H1 (cell line): ENCODE measurements at regions not wholly inside any gene's neighbourhood (a gene's known extent, or its start where the extent isn't known, plus 50 kb on each side); places are given as distances from the start of the nearest gene placed in this dataset.

Source experiments
- CTCF ChIA-PET: fragments of 300-600 bp; sonication (Branson Sonifier 250); formaldehyde crosslinking; loops from one replicate; lab custom pipeline; 2021; ENCODE audit not compliant: partially characterized antibody; lab: Charles Lee
- POLR2A ChIA-PET: fragments of 300-600 bp; sonication (Branson Sonifier 250); formaldehyde crosslinking; loops from one replicate; lab custom pipeline; 2021; ENCODE audit warnings: inconsistent platforms; ENCODE audit not compliant: partially characterized antibody; lab: Charles Lee
- DNase-seq, 2 experiments: peaks; one replicate each; pipeline versions ENCODE4 v3.0.0 to v3.0.0-alpha.2; 2010 to 2022; ENCODE audit warnings: low spot score in 2 of 2, low read depth in 1 of 2, mixed read lengths in 1 of 2
- FAIRE-seq: peaks from 2 replicates; lab custom pipeline; 2011; peaks lifted over from hg19 to GRCh38; lab: Jason Lieb, UNC
- H2AFZ ChIP-seq: 2 replicates; pipeline ENCODE4 v1.8.1; 2012; ENCODE audit warnings: low read length, inconsistent platforms
- H2AK5ac ChIP-seq: 2 replicates; pipeline ENCODE4 v1.6.1; 2013; ENCODE audit warnings: low read depth, low read length
- H2BK120ac ChIP-seq: replicated peaks from 2 replicates; pipeline ENCODE3; 2013; ENCODE audit warnings: low read depth, low read length, inconsistent platforms
- H2BK12ac ChIP-seq: 2 replicates; pipeline ENCODE4 v1.6.1; 2013; ENCODE audit warnings: low read depth, low read length
- H2BK15ac ChIP-seq: 2 replicates; pipeline ENCODE4 v1.6.1; 2013; ENCODE audit warnings: low read length
- H2BK20ac ChIP-seq: 2 replicates; pipeline ENCODE4 v1.6.1; 2013; ENCODE audit warnings: low read length
- H2BK5ac ChIP-seq: 2 replicates; pipeline ENCODE4 v1.6.1; 2013; ENCODE audit warnings: low read depth, low read length
- H3K14ac ChIP-seq: 2 replicates; pipeline ENCODE4 v1.6.1; 2013; ENCODE audit warnings: inconsistent platforms; ENCODE audit not compliant: insufficient read length
- H3K18ac ChIP-seq: 2 replicates; pipeline ENCODE4 v1.6.1; 2013; ENCODE audit warnings: low read length; ENCODE audit errors: extremely low read depth
- H3K23ac ChIP-seq: 2 replicates; pipeline ENCODE4 v1.6.1; 2013; ENCODE audit warnings: inconsistent platforms; ENCODE audit not compliant: insufficient read length
- H3K23me2 ChIP-seq: 2 replicates; pipeline ENCODE4 v1.6.1; 2013; ENCODE audit warnings: low read depth, low read length
- H3K27ac ChIP-seq: 2 replicates; pipeline ENCODE4 v1.6.1; 2011; ENCODE audit warnings: low read depth, low read length, inconsistent platforms
- H3K27me3 ChIP-seq, 4 experiments: replicated peaks in 1 of 4; 1 replicate in 1 of 4; 2 replicates in 3 of 4; pipeline versions ENCODE4 v1.6.1 to v1.8.1; 2011 to 2013; ENCODE audit warnings: low read length in 3 of 4, mild to moderate bottlenecking in 3 of 4, inconsistent platforms in 2 of 4, mixed read lengths in 2 of 4, moderate library complexity in 1 of 4; ENCODE audit not compliant: control insufficient read depth in 3 of 4, insufficient read depth in 3 of 4; ENCODE audit errors: extremely low read depth in 1 of 4
- H3K36me3 ChIP-seq, 4 experiments: 2 replicates each; pipeline versions ENCODE4 v1.6.1 to v1.8.1; 2011 to 2013; ENCODE audit warnings: mild to moderate bottlenecking in 4 of 4, low read length in 3 of 4, moderate library complexity in 2 of 4, control low read depth in 1 of 4, inconsistent platforms in 1 of 4; ENCODE audit not compliant: insufficient read depth in 4 of 4, control insufficient read depth in 2 of 4
- H3K4ac ChIP-seq: replicated peaks from 2 replicates; pipeline ENCODE3; 2013; ENCODE audit warnings: low read length, low read depth, mixed read lengths, inconsistent platforms; ENCODE audit not compliant: insufficient read length
- H3K4me1 ChIP-seq, 4 experiments: replicated peaks in 1 of 4; 1 replicate in 1 of 4; 2 replicates in 3 of 4; pipeline versions ENCODE4 v1.6.1 to v1.8.1; 2011 to 2013; ENCODE audit warnings: low read length in 3 of 4, inconsistent platforms in 2 of 4, mixed read lengths in 1 of 4; ENCODE audit not compliant: insufficient read depth in 4 of 4, control insufficient read depth in 3 of 4
- H3K4me2 ChIP-seq, 2 experiments: 2 replicates each; pipeline versions ENCODE4 v1.6.1 to v1.8.1; 2011 to 2013; ENCODE audit warnings: low read depth in 2 of 2, low read length in 2 of 2, control low read depth in 1 of 2, inconsistent platforms in 1 of 2, mild to moderate bottlenecking in 1 of 2; ENCODE audit not compliant: insufficient read depth in 1 of 2
- H3K4me3 ChIP-seq, 4 experiments: fragments of 200-600, 300-600 bp in 1 of 4; sonication (generic), shearing (Covaris generic), sonication (Bioruptor Twin) in 1 of 4; 2 replicates each; pipeline versions ENCODE4 v1.5.1 to v1.8.1; 2011 to 2016; ENCODE audit warnings: low read length in 4 of 4, low read depth in 3 of 4, control low read depth in 2 of 4, inconsistent platforms in 2 of 4, mild to moderate bottlenecking in 2 of 4, mixed read lengths in 1 of 4, moderate library complexity in 1 of 4; ENCODE audit not compliant: insufficient read depth in 2 of 4; ENCODE audit errors: extremely low read depth in 1 of 4
- H3K56ac ChIP-seq: replicated peaks from 2 replicates; pipeline ENCODE3; 2013; ENCODE audit warnings: low read depth, mild to moderate bottlenecking, mixed read lengths, low read length, inconsistent platforms; ENCODE audit not compliant: insufficient read length
- H3K79me1 ChIP-seq: 2 replicates; pipeline ENCODE4 v1.6.1; 2013; ENCODE audit warnings: low read depth, low read length, control low read depth
- H3K79me2 ChIP-seq, 2 experiments: 2 replicates each; pipeline versions ENCODE4 v1.6.1 to v1.8.1; 2012 to 2013; ENCODE audit warnings: low read length in 2 of 2, mild to moderate bottlenecking in 2 of 2, inconsistent platforms in 1 of 2; ENCODE audit not compliant: insufficient read depth in 2 of 2, control insufficient read depth in 1 of 2
- H3K9ac ChIP-seq, 4 experiments: replicated peaks in 1 of 4; 1 replicate in 1 of 4; 2 replicates in 3 of 4; pipeline versions ENCODE4 v1.6.1 to v1.8.1; 2011 to 2013; ENCODE audit warnings: low read depth in 3 of 4, low read length in 3 of 4, control low read depth in 2 of 4, mild to moderate bottlenecking in 2 of 4, moderate library complexity in 2 of 4, inconsistent platforms in 1 of 4; ENCODE audit errors: extremely low read depth in 1 of 4
- H3K9me3 ChIP-seq, 2 experiments: 2 replicates each; pipeline versions ENCODE4 v1.6.1 to v1.8.1; 2012 to 2013; ENCODE audit warnings: mild to moderate bottlenecking in 2 of 2, moderate library complexity in 2 of 2, control low read depth in 1 of 2, inconsistent platforms in 1 of 2, low read depth in 1 of 2, low read length in 1 of 2, mixed read lengths in 1 of 2; ENCODE audit not compliant: insufficient read depth in 2 of 2
- H4K20me1 ChIP-seq, 2 experiments: replicated peaks in 1 of 2; 2 replicates each; pipeline versions ENCODE3 to v1.8.1; 2011 to 2013; ENCODE audit warnings: inconsistent platforms in 2 of 2, low read length in 2 of 2, mild to moderate bottlenecking in 1 of 2; ENCODE audit not compliant: insufficient read depth in 2 of 2, control insufficient read depth in 1 of 2
- H4K5ac ChIP-seq: 2 replicates; pipeline ENCODE4 v1.6.1; 2013; ENCODE audit warnings: low read length, low read depth, mixed read lengths, inconsistent platforms; ENCODE audit not compliant: insufficient read length
- H4K8ac ChIP-seq: 2 replicates; pipeline ENCODE4 v1.8.0; 2013; ENCODE audit warnings: mild to moderate bottlenecking, moderate library complexity, low read length, inconsistent platforms; ENCODE audit not compliant: insufficient read depth; ENCODE audit errors: extremely low read depth
- H4K91ac ChIP-seq: replicated peaks from 2 replicates; pipeline ENCODE3; 2013; ENCODE audit warnings: low read length, mixed read lengths, inconsistent platforms; ENCODE audit not compliant: insufficient read length
- CTCF ChIP-seq, 3 experiments: IDR thresholded peaks; 1 replicate in 2 of 3; 2 replicates in 1 of 3; pipeline versions ENCODE4 v1.5.1 to v1.6.1; 2011; ENCODE audit warnings: low read length in 3 of 3, mild to moderate bottlenecking in 3 of 3, inconsistent platforms in 2 of 3, low read depth in 1 of 3, moderate library complexity in 1 of 3; ENCODE audit not compliant: insufficient read depth in 1 of 3; ENCODE audit errors: control extremely low read depth in 1 of 3
- RAD21 ChIP-seq, 2 experiments: IDR thresholded peaks in 1 of 2; conservative IDR thresholded peaks in 1 of 2; 2 replicates each; pipeline ENCODE4 v1.6.1; 2011; ENCODE audit warnings: low read depth in 2 of 2, low read length in 2 of 2, improper control_type of control experiment in 1 of 2, inconsistent platforms in 1 of 2, mild to moderate bottlenecking in 1 of 2, moderate library complexity in 1 of 2
- RBBP5 ChIP-seq: IDR thresholded peaks from 2 replicates; pipeline ENCODE4 v1.7.1; 2012; ENCODE audit warnings: low read depth, mild to moderate bottlenecking, inconsistent platforms, low read length, moderate library complexity, borderline replicate concordance
- WGBS, 2 experiments: shearing (Covaris generic) in 1 of 2; methylation state at CpG; one replicate each; pipeline versions ENCODE4 v1.1.6 to v1.1.7; 2013 to 2015; ENCODE audit warnings: low lambda C conversion rate in 2 of 2, mixed read lengths in 2 of 2, inconsistent platforms in 1 of 2, low coverage in 1 of 2, missing lambda C conversion rate in 1 of 2; ENCODE audit not compliant: insufficient replicate concordance in 2 of 2, insufficient coverage in 1 of 2, insufficient read length in 1 of 2; ENCODE audit errors: extremely low coverage in 1 of 2, missing lambda C conversion rate in 1 of 2; 5-methylcytosine and 5-hydroxymethylcytosine counted together

DNA sequence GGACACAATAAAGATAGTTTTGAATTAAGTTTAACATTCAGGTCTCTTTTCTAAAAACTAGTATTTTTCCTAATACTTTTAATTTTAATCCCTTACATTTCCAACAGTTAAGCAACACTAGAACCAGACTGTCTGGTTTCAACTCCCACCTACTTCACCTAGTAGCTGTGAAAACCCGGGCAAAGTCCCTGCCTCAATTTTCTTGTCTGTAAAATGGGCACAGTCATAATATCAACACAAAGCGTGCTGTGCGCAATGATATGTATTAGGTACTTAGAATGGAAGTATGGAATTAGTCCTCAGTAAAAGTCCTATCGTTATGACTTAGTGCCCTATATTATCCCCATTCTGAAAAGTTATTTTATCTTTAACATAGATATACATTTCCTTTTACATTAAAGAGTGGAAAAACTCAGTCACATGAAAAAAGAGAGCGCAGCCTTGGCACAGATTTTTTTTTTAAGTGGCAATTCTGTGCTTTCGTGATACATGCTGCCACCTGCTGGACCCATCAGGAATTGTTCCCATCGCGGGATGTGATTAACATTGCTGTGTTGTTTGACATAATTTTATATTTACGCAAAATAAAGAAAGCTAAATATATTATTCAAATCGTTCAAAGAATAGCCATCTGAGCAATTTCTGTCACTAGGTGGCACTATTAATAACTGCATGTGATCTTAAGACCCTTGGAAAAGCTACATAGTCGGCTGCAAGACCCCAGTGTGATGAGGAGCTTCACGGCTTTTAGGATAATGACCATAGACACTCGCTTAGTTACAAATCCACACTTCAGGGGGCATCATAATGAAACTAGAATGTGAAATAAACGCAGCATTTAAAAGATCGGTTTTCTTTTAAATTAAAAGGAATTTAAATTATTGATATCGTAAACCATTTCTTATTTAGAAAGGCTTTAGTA lies 59.9 kb downstream of the LIG4 start:
- no peak overlapping the region for H3K56ac ChIP-seq
- no peak overlapping the region for H2BK15ac ChIP-seq
- H4K8ac ChIP-seq, result no peak overlapping the region
- H3K14ac ChIP-seq, result no peak overlapping the region
- H3K27me3 ChIP-seq, result no peaks in the 10 kb centered on the region
- H2BK5ac ChIP-seq, result no peak overlapping the region
- H3K79me2 ChIP-seq, result no peaks in the 10 kb centered on the region
- CTCF ChIA-PET, result interaction anchor here (0.6 to 5.5 kb wide), 63 partner anchors 9 to 953 kb away, joined by 3 to 79 read pairs (median 4); no protein-coding TSS in a partner anchor
- no peak overlapping the region for H2BK20ac ChIP-seq
- 61% methylated on average over 16 of the region's 16 CpGs; no CpG with 5 or more reads in 1 of the 2 experiments for WGBS, 2 experiments
- no peaks in the 10 kb centered on the region for H3K36me3 ChIP-seq
- peaks cover 6% of the 10 kb centered on the region in 2 experiments; a peak in 2 of 4 replicates for H3K9me3 ChIP-seq
- H2AK5ac ChIP-seq, result no peak overlapping the region
- no peak overlapping the region for H2AFZ ChIP-seq
- peaks cover 4% of the 10 kb centered on the region; the same call in 1 of the 2 replicates for H3K23me2 ChIP-seq
- no peak overlapping the region for H2BK120ac ChIP-seq
- no peaks in the 10 kb centered on the region for H3K79me1 ChIP-seq
- H3K9ac ChIP-seq, result no peak overlapping the region
- no peak overlapping the region for H4K5ac ChIP-seq
- FAIRE-seq, result peak; percentile 78
- DNase-seq, result peak; percentile 10 to 78
- POLR2A ChIA-PET, result no interaction called here
- no peak overlapping the region for H3K23ac ChIP-seq
- TF ChIP-seq RBBP5, result no peak
- TF ChIP-seq RAD21 (IDR thresholded peaks at IDR 0.05 in 1 of 2, conservative IDR thresholded peaks at IDR 0.05 in 1 of 2; ENCODE audit: low read depth in 2 of 2, low read length in 2 of 2), result peak; percentile 77 to 81
- TF ChIP-seq CTCF (IDR thresholded peaks at IDR 0.05; ENCODE audit: control extremely low read depth in 1 of 3, insufficient read depth in 1 of 3, low read depth in 1 of 3, low read length in 3 of 3), result peak; percentile 54 to 72 (median 61)
- no peak overlapping the region for H3K18ac ChIP-seq
- no peak overlapping the region; a peak in 1 of 8 replicates for H3K4me3 ChIP-seq
- no peak overlapping the region for H3K4ac ChIP-seq
- no peak overlapping the region for H4K91ac ChIP-seq
- H2BK12ac ChIP-seq, result no peak overlapping the region
- H4K20me1 ChIP-seq, result peaks cover 0 to 2% of the 10 kb centered on the region in 2 experiments
- no peaks in the 10 kb centered on the region for H3K4me1 ChIP-seq
- H3K4me2 ChIP-seq, result no peak overlapping the region
- no peak overlapping the region for H3K27ac ChIP-seq
